ENCODE measurements at regions not wholly inside any gene's neighbourhood (a gene's known extent, or its start where the extent isn't known, plus 50 kb on each side); places are given as distances from the start of the nearest gene placed in this dataset.

DNA sequence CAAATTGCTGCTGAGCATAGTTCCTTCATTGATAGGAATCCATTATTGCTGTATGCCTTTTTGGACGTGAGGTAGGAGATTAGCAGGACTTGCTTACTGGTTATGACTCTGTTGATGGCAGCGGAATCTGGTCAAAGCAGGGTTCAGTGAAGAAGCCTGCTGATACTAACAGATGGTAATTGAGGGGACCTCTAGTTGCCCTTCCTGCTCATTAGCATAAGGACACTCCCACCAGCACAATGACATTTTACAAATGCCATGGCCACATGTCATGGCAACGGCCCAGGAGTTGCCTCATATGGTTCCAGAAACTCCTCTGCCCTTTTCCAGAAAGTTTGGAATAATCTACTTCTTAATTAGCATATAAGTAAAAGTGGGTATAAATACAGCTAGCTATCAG lies 417.5 kb downstream of the CDC14C start:
- TF ChIP-seq CEBPB (IDR thresholded peaks at IDR 0.05; ENCODE audit: low read depth): no peak
- TF ChIP-seq, protein P1, sequence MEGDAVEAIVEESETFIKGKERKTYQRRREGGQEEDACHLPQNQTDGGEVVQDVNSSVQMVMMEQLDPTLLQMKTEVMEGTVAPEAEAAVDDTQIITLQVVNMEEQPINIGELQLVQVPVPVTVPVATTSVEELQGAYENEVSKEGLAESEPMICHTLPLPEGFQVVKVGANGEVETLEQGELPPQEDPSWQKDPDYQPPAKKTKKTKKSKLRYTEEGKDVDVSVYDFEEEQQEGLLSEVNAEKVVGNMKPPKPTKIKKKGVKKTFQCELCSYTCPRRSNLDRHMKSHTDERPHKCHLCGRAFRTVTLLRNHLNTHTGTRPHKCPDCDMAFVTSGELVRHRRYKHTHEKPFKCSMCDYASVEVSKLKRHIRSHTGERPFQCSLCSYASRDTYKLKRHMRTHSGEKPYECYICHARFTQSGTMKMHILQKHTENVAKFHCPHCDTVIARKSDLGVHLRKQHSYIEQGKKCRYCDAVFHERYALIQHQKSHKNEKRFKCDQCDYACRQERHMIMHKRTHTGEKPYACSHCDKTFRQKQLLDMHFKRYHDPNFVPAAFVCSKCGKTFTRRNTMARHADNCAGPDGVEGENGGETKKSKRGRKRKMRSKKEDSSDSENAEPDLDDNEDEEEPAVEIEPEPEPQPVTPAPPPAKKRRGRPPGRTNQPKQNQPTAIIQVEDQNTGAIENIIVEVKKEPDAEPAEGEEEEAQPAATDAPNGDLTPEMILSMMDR (IDR thresholded peaks at IDR 0.05 in 2 of 3, conservative IDR thresholded peaks at IDR 0.05 in 1 of 3; ENCODE audit: borderline replicate concordance in 1 of 3, insufficient read depth in 1 of 3, low read depth in 2 of 3, low read length in 2 of 3): no peak
- TF ChIP-seq, protein P2, sequence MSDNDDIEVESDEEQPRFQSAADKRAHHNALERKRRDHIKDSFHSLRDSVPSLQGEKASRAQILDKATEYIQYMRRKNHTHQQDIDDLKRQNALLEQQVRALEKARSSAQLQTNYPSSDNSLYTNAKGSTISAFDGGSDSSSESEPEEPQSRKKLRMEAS (IDR thresholded peaks at IDR 0.05): no peak
